Hepatocyte (in vitro differentiated cells): ENCODE measurements at regions not wholly inside any gene's neighbourhood (a gene's known extent, or its start where the extent isn't known, plus 50 kb on each side); places are given as distances from the start of the nearest gene placed in this dataset.

Experiments
- CTCF ChIP-seq: fragments of 200-600 bp; sonication (generic); IDR thresholded peaks from 2 replicates; pipeline ENCODE4 v1.5.1; 2016; ENCODE audit warnings: antibody characterized with exemption, mild to moderate bottlenecking; ENCODE audit not compliant: poor library complexity
- EZH2phosphoT487 ChIP-seq: fragments of 200-600 bp; sonication (generic); IDR thresholded peaks from one replicate; pipeline ENCODE4 v1.6.1; 2018; ENCODE audit warnings: antibody characterized with exemption, mild to moderate bottlenecking, low read depth, moderate library complexity; ENCODE audit not compliant: unreplicated experiment, severe bottlenecking

GRCh38 chr12:96093543-96094196 is 58.3 kb upstream of the LTA4H start:
- TF ChIP-seq CTCF, result no peak
- no peak for TF ChIP-seq EZH2phosphoT487
